ENCODE measurements at regions not wholly inside any gene's neighbourhood (a gene's known extent, or its start where the extent isn't known, plus 50 kb on each side); places are given as distances from the start of the nearest gene placed in this dataset.

GRCh38 chr12:61302282-61302681, 957.9 kb upstream of the USP15 start:
- TF ChIP-seq CTCF (IDR thresholded peaks at IDR 0.05) (no peak), POLR2A (IDR thresholded peaks at IDR 0.05) (no peak)
